HG03439 (cell line): ENCODE measurements at regions not wholly inside any gene's neighbourhood (a gene's known extent, or its start where the extent isn't known, plus 50 kb on each side); places are given as distances from the start of the nearest gene placed in this dataset.

Source experiments
- ATAC-seq: cut with Tn5 transposase; IDR thresholded peaks from one replicate; pipeline ENCODE4 v1.9.1; 2021; ENCODE audit warnings: mild to moderate bottlenecking, moderate library complexity; ENCODE audit not compliant: unreplicated experiment

DNA sequence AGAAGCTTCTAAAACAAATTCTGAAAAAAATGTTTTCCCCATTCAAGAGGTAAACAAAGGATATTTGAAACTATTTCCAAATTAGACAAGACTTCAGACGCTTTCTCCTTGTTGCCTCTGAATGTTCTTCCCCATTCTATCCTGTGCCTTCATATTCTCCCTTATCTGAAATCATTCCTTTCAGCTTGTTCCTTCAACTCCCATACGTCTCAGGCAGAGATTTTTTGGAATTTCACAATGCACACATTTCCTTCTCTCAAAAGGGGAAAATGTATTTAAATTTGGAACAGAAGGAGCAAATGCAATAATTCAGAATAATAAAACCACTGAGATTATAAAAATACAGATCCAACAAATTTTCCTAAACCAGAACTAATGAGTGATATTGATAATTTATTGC is 198.7 kb upstream of the IVNS1ABP start:
- no peak for ATAC-seq

DNA sequence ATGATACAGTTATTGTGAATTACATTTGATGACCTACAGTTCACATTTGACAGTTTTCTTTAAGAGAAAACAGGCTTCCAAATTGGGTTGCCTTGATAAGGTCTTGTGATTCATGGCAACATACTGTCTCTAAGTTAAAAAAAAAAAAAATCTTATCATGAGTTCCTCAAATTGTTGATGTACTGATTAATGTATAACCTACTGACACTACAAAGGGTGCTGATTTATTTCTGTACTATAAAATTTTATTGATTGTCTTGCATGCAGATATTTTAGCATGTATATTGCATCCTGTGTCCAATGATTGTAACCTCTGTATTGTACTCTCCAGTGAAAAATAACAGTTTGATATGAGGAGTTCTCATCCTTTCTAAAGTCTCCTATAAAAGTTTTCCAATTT is 197.3 kb upstream of the IVNS1ABP start:
- no peak for ATAC-seq

DNA sequence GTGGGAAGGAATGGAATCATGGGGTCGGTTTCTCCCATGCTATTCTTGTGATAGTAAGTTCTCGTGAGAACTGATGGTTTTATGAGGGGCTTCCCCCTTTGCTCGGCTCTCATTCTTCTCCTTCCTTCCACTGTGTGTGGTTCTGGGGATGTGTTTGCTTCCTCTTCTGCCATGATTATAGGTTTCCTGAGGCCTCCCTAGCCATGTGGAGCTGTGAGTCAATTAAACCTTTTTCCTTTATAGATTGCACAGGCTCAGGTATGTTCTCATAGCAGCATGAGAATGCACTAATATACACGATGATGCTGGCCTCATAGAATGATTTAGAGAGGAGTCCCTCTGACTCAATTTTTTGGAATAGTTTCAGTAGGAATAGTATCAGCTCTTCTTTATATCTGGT is 195.4 kb upstream of the IVNS1ABP start:
- no peak for ATAC-seq

DNA sequence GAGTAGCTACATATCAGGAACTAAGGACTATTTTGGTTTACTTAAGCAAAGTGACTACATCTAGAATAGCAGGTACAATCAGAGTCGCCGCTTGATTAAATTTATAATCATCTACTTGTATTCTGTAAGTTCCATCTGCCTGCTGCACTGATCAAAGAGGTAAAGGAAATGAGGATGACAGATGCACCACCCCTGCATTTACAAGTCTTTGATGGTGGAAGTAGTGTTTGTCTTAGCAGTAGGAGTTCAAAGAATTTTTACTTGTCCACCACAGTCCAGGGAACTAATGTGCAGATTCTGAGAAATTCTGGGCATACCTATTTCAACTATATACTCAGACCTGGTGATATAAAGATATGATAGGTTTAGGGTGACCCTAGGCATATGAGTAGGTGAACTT is 184.1 kb upstream of the IVNS1ABP start:
- ATAC-seq: no peak

DNA sequence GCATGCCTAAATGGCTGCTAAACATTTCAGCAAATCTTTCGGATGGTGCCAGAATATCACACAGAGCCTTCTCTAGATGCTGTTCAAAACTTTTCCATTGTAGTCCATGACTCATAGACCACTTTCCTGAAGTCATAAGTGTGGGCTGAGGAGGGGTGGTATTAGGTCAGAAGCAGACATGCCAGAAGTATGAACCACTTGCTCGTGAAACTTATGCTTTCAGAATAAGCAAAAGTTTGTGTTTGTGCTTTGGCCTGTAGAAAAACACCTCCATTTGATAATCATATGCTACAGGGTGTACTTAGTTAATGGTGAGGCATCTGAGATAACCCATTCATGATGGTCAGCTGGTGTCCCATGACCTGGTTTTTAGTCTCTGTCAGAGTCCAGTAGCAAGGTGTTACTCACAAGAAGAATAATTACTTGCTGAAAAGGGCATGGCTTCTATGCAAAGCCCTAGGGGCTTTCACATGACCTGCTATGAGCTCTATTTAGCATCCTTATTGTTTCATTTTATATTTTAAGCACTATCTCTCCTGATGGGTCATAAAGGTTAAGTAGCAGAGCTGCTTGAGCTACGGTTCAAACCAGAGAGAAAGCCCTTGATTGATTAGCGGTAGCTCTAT is 183.1 kb upstream of the IVNS1ABP start:
- ATAC-seq: no peak

DNA sequence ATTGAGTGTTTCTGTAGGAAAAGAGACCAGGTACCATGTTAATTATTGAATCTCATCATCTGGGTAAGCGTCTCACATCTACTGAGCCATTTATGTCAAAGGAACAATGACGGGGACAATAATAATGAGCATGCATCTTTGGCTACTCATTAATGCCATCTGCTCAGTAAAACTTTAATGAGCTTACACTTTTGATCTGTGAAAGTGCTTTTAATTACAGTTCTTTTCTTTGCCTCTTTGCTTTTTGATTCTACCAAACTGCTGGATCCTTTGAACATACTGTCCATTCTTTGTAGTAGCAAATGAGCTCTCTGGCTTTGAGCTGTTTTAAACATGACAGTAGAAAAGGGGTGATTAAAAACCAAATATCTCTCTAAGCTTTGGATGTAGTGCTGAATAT is 181.2 kb upstream of the IVNS1ABP start:
- no peak for ATAC-seq

DNA sequence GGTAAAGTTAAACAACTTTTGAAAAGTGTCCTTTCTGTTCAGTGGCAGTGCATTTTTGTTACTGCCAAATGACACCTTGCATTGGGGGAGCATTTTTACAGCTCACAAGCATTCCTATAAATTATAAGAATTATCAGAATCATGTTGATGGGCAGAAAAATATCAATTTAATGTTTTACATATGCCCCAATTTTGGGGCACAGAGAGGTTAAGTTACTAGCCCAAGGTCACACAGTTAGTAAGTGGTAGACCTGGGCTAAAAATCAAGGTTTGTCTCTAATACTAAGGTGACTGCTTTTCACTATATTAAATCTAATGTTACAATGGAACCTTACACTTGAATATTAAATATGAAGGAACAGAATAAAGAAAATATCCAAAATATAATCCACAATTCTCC is 180.1 kb upstream of the IVNS1ABP start:
- ATAC-seq: no peak

DNA sequence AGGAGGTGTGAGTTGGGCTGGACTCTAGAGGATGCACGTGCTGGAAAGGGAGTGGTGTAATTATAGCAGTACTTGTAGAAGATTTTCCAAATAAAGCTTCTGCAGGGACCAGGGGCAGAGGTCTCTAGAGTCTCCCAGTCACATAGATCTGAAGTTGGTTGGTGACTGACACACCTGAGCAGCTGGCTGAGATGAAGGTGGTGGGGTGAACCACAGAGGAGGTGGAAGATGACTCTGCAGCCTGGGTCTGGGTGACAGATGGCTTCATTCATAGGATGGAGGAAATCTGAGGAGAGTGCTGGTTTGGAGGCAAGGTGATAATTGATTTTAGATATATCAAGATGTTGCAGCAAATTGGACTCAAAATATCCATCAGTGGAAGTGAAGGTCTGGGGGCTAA is 178.9 kb upstream of the IVNS1ABP start:
- no peak for ATAC-seq

DNA sequence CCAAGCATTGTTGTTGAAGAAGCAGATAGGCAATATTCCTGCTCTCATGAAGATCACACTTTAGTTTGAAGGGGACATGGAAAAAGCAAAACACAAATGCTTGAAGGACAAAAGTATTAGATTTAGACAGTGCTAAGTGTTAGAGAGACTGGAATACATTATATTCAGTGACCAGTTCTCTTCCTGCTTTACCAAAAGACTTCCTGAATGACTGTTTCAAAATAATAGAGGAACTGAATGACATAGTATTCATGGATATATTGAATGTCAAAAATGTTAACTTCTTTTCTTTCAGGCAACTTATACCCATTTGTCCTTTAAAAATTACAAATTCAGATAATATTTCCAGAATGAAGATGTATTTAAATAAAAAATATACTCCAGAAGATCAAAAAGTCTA is 178.0 kb upstream of the IVNS1ABP start:
- ATAC-seq: no peak

DNA sequence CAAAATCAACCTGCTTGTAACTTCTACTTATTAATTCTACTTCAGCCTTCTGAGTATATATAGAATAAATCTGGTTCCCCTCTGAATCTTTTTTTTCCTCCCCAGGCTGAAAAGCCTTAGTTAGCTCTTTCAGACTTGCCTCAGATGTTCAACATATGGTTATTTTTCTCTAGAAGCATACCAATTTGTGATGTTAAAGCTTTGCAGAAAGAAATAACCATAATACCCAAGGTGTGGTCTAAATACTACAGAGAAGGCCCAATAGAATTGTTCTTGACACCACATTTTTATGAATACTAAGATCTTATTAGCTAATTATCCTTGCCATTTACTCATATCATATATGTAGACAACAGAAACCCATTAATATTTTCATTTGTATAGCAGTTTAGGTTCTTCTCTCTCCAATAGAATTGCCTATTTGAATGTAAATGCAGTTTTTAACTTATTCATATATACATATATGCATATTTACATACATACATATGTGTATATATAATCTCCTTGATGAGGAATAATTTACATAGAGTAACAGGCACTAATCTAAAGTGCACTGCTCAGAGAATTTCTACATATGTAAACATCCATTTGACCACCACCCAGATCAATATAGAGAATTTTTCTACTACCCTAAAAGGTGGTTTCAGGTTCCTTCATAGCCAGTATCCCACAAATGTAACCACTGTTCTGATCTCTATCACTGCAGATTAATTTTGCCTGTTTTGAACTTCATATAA is 175.2 kb upstream of the IVNS1ABP start:
- ATAC-seq: no peak

DNA sequence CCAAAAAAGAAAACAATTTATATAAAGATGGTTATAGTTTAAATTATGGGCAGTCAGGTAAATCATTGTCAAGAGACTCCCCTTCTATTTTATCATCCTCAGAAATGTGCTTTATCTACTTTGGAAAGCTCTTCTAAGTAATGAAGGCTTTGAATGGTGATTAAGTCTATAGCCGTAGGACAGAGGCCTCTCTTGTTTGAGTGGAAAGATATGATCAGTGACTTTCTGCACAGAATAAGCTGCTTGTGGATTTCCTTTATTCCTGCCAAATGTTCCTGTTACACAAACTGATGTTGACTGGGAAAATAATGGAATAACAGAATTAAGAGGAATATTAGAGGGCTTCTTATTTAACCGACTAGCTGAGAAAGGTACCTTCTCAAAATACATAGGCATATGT is 174.6 kb upstream of the IVNS1ABP start:
- ATAC-seq: no peak

DNA sequence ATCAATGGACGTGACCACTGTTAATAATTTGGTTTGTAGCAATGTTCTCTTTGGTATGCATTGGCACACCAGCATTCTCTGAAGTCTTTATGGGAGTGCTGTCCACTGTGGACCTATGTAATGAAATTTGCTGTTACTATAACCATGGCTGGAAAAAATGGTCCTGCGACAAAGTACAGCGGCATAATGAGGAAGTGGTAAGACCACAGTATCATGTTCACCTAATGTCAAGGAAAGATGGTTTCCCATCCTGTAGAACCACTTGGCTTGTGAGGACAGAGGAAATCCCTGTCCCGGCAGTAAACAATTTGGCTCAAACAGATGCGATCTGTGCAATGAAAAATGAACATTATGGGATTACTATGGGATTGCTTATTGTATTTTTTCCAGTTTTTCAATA is 173.9 kb upstream of the IVNS1ABP start:
- no peak for ATAC-seq

DNA sequence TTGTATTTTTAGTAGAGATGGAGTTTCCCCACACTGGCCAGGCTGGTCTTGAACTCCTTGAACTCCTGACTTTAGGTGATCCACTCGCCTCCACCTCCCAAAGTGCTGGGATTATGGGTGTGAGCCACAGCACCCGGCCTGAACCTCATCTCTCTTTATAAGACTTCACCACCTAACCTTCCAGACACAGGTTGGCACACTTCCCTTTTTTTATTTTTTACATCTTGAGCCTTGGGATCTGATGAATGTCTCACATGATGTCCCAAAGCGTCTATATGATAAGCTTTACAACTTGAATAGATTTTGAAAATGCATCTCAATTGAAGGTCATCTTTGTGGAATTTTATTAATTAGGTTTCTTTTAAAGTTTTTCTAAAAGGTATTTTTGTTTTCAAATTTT is 172.4 kb upstream of the IVNS1ABP start:
- no peak for ATAC-seq

DNA sequence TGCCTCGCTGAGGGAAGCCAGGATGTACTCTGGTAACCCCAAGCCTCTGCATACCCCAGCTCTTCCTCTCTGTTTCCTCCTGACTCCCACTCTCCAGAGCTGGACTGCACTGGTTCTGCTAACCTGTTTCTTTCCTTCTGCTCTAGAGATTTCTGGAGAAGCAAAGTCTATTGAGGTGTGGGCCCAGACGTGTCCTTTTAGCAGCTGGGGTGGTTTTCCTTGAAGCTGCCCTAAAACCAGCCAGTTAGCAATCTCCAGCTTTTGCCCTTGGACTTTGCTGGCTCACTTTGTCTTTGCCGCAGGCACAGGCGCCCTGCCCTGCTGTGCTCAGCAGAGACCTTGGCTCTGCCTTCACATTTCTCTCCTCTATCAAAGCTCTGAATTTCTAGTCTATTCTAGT is 171.8 kb upstream of the IVNS1ABP start:
- ATAC-seq: no peak

DNA sequence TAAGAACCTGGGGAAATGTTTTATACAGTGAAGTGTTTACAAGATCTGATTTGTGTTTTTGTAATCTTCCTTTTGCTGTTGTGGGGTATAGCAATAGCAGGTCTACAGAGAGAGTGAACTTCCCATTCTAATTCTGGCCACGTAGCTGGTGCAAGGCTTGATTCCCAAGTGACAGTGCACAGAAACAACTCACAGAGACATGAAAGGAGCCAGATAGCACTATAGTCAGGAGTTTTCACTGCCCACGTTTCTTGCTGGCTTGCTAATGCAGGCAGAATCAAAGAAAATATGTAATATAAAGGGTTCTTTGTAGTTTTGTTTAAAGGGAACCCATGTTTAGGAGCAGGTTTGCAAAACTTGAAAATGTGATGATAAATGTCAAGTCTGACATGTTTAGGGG is 170.9 kb upstream of the IVNS1ABP start:
- ATAC-seq: no peak

DNA sequence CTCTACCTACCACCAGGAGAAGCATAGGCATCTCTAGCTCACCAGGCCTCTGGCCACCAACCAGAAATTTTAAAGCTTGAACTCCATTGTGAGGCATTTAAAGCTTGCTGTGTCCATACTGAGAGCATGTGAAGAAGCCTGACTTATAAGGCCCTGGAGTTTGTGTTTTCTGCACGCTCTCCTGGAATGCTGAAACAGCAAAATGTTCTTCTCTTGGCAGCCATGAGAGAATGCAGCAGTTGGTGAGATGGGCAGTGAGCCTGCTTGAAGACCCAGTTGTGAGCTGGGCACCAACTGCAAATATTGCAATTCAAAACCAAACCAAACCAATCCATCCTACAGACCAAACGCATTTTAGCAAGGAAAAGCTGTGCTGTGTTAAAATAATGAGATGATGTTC is 170.0 kb upstream of the IVNS1ABP start:
- ATAC-seq: no peak

DNA sequence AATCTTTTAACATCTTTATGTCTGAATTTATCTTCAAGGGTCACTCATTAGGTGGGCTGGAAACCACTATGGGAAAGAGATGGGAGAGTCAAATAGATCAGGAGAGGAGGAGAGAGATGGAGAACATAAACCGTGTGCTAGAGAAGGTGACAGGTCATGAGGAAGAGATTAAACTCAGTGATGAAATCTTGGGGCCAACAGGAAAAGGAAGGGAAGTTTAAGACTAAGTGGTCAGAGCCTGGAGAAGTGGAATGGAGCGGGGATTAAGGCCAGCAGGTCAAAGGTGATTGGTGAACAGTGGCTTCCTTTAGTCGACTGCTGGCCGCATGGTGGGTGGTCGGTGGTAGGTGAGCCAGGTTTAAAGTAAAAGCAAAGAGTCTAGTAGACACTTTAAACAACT is 169.3 kb upstream of the IVNS1ABP start:
- ATAC-seq: no peak

DNA sequence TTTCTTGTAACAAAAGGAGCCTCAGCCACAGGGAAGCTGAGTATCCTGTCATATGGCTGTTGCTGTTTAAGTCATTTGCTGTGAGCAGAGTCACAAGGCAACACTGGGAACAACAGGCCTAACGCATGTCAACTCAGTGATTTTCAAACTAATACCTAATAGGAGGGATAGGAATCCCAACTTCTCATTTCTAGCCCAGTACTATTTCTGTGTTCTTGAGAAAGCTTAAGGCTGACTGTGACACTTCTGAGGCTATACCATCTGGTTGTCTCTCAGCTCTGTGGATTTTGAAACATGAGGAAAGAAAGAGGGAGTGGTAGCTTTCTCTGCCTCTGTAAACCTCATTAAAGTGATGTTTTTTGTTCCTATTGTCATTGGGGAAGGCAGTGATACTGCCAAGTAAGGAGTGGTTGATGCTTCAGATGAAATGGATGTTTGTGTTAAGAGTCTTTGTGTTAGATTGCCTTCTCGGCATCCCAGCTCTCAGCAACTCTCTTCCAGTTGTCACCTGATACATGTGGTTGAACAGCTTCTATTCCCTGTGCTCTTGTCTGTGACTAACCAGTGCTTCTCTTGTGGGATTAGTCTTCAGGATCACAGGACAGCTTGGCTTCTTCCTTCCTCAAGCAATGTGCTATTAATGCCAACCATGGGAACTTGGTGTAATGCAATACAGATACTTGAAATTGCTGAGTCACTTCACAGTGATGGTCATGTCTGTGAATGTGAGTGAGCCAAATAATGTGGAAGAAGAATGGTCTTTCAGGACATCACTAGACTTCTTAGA is 166.8 kb upstream of the IVNS1ABP start:
- no peak for ATAC-seq

DNA sequence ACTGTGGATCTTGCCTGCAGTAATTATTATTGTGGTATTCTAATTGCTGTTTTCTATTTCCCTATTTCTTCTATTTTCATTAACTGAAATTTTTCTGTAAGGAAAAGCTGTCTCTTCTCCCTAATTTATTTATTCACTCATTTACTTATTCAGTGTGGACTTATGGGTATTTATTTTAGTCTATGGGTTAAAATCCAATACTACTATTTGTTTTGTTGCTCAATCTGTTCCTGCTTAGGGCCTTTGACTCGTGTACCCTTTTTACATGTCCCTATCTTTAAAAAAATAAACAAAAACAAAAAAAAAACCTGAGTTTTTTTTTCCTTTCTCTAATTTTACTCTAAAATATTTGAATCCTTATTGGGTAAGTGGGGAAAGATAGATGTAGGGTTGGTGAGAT is 166.2 kb upstream of the IVNS1ABP start:
- ATAC-seq: no peak

DNA sequence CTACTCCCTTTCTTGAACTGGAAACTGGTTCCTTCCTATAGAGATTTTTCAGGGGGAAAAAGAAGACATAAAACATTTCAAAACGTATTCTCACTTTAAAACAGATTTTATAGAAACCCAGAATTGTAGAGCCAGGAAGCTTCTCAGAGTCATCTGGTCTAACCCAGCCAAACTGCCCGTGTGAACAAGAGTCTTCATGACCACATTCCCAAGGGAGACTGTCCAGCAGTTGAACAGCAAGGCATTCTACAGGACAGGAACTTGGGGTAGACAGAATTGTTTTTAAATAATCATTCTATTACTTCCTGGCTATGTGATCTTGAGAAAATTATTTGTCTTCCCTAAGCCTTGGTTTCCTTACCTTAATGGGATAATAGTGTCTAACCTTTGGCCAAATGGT is 163.5 kb upstream of the IVNS1ABP start:
- ATAC-seq: no peak

DNA sequence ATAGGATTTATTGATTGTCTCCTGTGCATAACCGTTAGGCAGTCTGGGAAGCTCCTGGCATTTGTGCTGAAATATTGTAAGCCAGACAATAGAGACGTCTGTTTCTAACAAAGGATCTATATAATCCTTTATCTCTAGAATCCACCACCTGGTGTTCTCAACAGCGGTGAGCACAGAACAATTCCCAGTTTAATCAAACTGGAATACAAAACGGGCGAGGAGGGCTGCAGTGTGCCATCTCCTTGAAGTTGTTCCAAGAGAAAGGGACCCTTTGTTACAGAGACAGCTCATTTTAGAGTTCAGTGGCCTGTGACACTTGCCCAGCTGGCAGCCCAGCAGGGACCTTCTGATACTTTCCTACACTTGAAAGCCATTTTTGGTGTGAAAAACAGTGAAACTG is 162.8 kb upstream of the IVNS1ABP start:
- no peak for ATAC-seq

DNA sequence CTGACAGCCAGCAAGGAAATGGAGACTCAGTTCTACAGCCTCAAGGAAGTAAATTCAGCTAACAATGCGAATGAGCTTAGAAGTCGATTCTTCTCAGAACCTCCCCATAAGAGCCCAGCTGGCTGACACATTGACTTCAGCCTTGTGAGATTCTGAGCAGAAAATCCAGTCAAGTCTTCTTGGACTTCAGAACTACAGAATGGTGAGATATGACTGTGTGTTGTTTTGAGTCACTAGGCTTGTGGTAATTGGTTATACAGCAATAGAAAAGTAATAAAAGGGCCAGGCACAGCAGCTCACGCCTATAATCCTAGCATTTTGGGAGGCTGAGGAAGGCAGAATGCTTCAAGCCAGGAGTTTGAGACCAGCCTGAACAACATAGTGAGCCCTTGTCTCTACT is 161.8 kb upstream of the IVNS1ABP start:
- no peak for ATAC-seq
